Neural cell (in vitro differentiated cells): ENCODE measurements at regions not wholly inside any gene's neighbourhood (a gene's known extent, or its start where the extent isn't known, plus 50 kb on each side); places are given as distances from the start of the nearest gene placed in this dataset.

ENCODE experiments used
- H2AFZ ChIP-seq: fragments of 200-600, 300-800 bp; sonication (generic), shearing (Covaris generic); 2 replicates; pipeline ENCODE4 v1.6.0; 2014; ENCODE audit warnings: low read depth, mild to moderate bottlenecking, antibody characterized with exemption, low read length, moderate library complexity
- H3F3A ChIP-seq: fragments of 200-600 bp; shearing (Covaris generic); 2 replicates; pipeline ENCODE4 v1.6.1; 2016; ENCODE audit warnings: mild to moderate bottlenecking, moderate library complexity, mixed read lengths, antibody characterized with exemption, low read length; ENCODE audit not compliant: insufficient read depth, poor library complexity, severe bottlenecking
- H3K27ac ChIP-seq: fragments of 200-600, 300-800 bp; sonication (generic), shearing (Covaris generic); 2 replicates; pipeline ENCODE4 v1.5.1; 2014; ENCODE audit warnings: mild to moderate bottlenecking, low read length, moderate library complexity
- H3K27me3 ChIP-seq: fragments of 300-800, 200-600 bp; sonication (generic), shearing (Covaris generic); 2 replicates; pipeline ENCODE4 v1.6.0; 2014; ENCODE audit warnings: mild to moderate bottlenecking, low read depth, low read length, moderate library complexity; ENCODE audit not compliant: insufficient read depth
- H3K36me3 ChIP-seq: fragments of 300-800, 200-600 bp; sonication (generic), shearing (Covaris generic); 2 replicates; pipeline ENCODE4 v1.5.1; 2014; ENCODE audit warnings: mild to moderate bottlenecking, antibody characterized with exemption, low read length, moderate library complexity; ENCODE audit not compliant: insufficient read depth
- H3K4me2 ChIP-seq: fragments of 300-800, 200-600 bp; sonication (generic), shearing (Covaris generic); 2 replicates; pipeline ENCODE4 v1.6.0; 2014; ENCODE audit warnings: mild to moderate bottlenecking, low read length
- H3K4me3 ChIP-seq: fragments of 300-800, 200-600 bp; sonication (generic), shearing (Covaris generic); 2 replicates; pipeline ENCODE4 v1.5.1; 2014; ENCODE audit warnings: mild to moderate bottlenecking, low read length, moderate library complexity
- H3K79me2 ChIP-seq: fragments of 200-600 bp; shearing (Covaris generic); replicated peaks from 2 replicates; pipeline ENCODE4 v1.6.0; 2014; ENCODE audit warnings: mild to moderate bottlenecking, low read length, moderate library complexity; ENCODE audit not compliant: insufficient read depth
- H3K9ac ChIP-seq: fragments of 300-800, 200-600 bp; sonication (generic), shearing (Covaris generic); 2 replicates; pipeline ENCODE4 v1.6.1; 2016; ENCODE audit warnings: mild to moderate bottlenecking, low read length, mixed read lengths
- H3K9me2 ChIP-seq: fragments of 200-600 bp; shearing (Covaris generic); 2 replicates; pipeline ENCODE4 v1.6.1; 2016; ENCODE audit warnings: mild to moderate bottlenecking, low read length, mixed read lengths; ENCODE audit not compliant: insufficient read depth
- H3K9me3 ChIP-seq: fragments of 200-600, 300-800 bp; sonication (generic), shearing (Covaris generic); 2 replicates; pipeline ENCODE4 v1.6.1; 2016; ENCODE audit warnings: mild to moderate bottlenecking, mixed run types, low read length, moderate library complexity, mixed read lengths
- H4K20me1 ChIP-seq: fragments of 200-600 bp; shearing (Covaris generic); 2 replicates; pipeline ENCODE4 v1.6.1; 2016; ENCODE audit warnings: mild to moderate bottlenecking, mixed run types; ENCODE audit not compliant: insufficient read depth
- EP300 ChIP-seq: fragments of 450-650 bp; conservative IDR thresholded peaks from 2 replicates; pipeline ENCODE4 v1.6.1; 2014; ENCODE audit warnings: antibody characterized with exemption, mild to moderate bottlenecking, moderate library complexity; ENCODE audit not compliant: poor library complexity, severe bottlenecking
- EZH2 ChIP-seq: fragments of 200-600, 300-800 bp; shearing (Covaris generic), sonication (generic); IDR thresholded peaks from 2 replicates; pipeline ENCODE4 v1.6.1; 2014; ENCODE audit warnings: antibody characterized with exemption, low read length, borderline replicate concordance, mild to moderate bottlenecking; ENCODE audit not compliant: insufficient read depth, poor library complexity, severe bottlenecking
- MXI1 ChIP-seq: fragments of 450-650 bp; conservative IDR thresholded peaks from 2 replicates; pipeline ENCODE4 v1.6.1; 2014; ENCODE audit warnings: antibody characterized with exemption, mild to moderate bottlenecking; ENCODE audit not compliant: poor library complexity, severe bottlenecking
- POLR2AphosphoS5 ChIP-seq: IDR thresholded peaks from 2 replicates; pipeline ENCODE4 v1.6.1; 2012
- RAD21 ChIP-seq: fragments of 450-650 bp; conservative IDR thresholded peaks from 2 replicates; pipeline ENCODE4 v1.6.1; 2014; ENCODE audit warnings: antibody characterized with exemption, mild to moderate bottlenecking, moderate library complexity
- SMC3 ChIP-seq: fragments of 450-650 bp; conservative IDR thresholded peaks from 2 replicates; pipeline ENCODE4 v1.6.1; 2014; ENCODE audit warnings: antibody characterized with exemption, mild to moderate bottlenecking, moderate library complexity; ENCODE audit not compliant: poor library complexity
- TAF1 ChIP-seq: IDR thresholded peaks from 2 replicates; pipeline ENCODE4 v1.6.1; 2012; ENCODE audit warnings: low read depth
- TF ChIP-seq, protein P1 (sequence below): IDR thresholded peaks from 2 replicates; pipeline ENCODE4 v1.6.1; 2012; ENCODE audit warnings: borderline replicate concordance
- TF ChIP-seq, protein P2 (sequence below): fragments of 450-650 bp; IDR thresholded peaks from 2 replicates; pipeline ENCODE4 v1.5.1; 2014; ENCODE audit warnings: antibody characterized with exemption, mild to moderate bottlenecking, moderate library complexity; ENCODE audit not compliant: poor library complexity, severe bottlenecking

DNA sequence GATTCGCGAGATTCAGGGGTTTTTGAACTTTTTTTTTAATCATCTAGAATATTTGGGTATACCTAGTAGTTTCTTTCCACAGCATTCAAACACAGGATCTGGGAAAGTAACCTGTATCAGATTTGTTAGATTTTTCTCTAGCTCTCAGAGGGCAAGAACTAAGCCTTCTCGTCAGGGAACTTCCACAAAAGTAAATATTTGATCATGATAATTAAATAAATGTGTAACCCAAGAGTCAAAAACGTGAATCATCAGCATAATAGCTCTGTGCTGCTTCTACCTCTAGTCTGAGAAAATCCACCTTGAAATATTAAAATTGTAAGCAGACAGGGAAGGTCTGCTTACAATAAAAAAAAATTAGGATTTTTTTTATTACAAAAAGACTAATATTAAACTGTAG is 225.7 kb upstream of the SPOPL start:
- Histone ChIP-seq H3K9me3 (no peaks in the 10 kb centered on the region), H3K4me2 (no peak overlapping the region), H3K36me3 (no peaks in the 10 kb centered on the region), H3F3A (no peaks in the 10 kb centered on the region), H3K27me3 (no peaks in the 10 kb centered on the region), H3K9ac (no peak overlapping the region), H3K9me2 (no peaks in the 10 kb centered on the region), H3K4me3 (no peak overlapping the region), H3K79me2 (no peaks in the 10 kb centered on the region), H4K20me1 (no peaks in the 10 kb centered on the region), H3K27ac (no peak overlapping the region), H2AFZ (no peak overlapping the region)
- TF ChIP-seq, protein P1, sequence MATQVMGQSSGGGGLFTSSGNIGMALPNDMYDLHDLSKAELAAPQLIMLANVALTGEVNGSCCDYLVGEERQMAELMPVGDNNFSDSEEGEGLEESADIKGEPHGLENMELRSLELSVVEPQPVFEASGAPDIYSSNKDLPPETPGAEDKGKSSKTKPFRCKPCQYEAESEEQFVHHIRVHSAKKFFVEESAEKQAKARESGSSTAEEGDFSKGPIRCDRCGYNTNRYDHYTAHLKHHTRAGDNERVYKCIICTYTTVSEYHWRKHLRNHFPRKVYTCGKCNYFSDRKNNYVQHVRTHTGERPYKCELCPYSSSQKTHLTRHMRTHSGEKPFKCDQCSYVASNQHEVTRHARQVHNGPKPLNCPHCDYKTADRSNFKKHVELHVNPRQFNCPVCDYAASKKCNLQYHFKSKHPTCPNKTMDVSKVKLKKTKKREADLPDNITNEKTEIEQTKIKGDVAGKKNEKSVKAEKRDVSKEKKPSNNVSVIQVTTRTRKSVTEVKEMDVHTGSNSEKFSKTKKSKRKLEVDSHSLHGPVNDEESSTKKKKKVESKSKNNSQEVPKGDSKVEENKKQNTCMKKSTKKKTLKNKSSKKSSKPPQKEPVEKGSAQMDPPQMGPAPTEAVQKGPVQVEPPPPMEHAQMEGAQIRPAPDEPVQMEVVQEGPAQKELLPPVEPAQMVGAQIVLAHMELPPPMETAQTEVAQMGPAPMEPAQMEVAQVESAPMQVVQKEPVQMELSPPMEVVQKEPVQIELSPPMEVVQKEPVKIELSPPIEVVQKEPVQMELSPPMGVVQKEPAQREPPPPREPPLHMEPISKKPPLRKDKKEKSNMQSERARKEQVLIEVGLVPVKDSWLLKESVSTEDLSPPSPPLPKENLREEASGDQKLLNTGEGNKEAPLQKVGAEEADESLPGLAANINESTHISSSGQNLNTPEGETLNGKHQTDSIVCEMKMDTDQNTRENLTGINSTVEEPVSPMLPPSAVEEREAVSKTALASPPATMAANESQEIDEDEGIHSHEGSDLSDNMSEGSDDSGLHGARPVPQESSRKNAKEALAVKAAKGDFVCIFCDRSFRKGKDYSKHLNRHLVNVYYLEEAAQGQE = no peak
- no peak for TF ChIP-seq SMC3
- TF ChIP-seq MXI1 = no peak
- no peak for TF ChIP-seq EZH2
- TF ChIP-seq RAD21 = no peak
- TF ChIP-seq, protein P2, sequence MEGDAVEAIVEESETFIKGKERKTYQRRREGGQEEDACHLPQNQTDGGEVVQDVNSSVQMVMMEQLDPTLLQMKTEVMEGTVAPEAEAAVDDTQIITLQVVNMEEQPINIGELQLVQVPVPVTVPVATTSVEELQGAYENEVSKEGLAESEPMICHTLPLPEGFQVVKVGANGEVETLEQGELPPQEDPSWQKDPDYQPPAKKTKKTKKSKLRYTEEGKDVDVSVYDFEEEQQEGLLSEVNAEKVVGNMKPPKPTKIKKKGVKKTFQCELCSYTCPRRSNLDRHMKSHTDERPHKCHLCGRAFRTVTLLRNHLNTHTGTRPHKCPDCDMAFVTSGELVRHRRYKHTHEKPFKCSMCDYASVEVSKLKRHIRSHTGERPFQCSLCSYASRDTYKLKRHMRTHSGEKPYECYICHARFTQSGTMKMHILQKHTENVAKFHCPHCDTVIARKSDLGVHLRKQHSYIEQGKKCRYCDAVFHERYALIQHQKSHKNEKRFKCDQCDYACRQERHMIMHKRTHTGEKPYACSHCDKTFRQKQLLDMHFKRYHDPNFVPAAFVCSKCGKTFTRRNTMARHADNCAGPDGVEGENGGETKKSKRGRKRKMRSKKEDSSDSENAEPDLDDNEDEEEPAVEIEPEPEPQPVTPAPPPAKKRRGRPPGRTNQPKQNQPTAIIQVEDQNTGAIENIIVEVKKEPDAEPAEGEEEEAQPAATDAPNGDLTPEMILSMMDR = no peak
- TF ChIP-seq TAF1 = no peak
- no peak for TF ChIP-seq EP300
- no peak for TF ChIP-seq POLR2AphosphoS5

DNA sequence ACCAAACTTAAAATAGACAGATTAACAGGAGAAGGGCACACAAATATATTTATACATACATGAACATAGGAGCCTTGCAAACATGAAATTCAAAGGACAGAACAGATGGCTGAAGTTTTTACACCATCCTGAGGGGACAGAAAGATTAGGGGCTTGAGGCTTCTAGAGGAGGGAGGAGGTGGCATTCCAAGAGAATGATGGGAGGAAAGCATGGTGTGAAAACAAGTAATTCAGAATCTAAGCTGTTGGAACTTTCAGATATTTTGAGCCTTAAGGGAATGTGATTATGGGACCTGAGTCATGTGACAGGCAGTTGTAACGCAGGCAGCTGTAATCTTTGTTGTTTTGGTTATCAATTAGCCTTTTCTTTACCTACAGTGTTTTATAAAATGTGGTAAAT is 225.2 kb upstream of the SPOPL start:
- no peak overlapping the region for H3K4me3 ChIP-seq
- H3K9me3 ChIP-seq = no peaks in the 10 kb centered on the region
- no peak overlapping the region for H3K4me2 ChIP-seq
- H3K36me3 ChIP-seq = no peaks in the 10 kb centered on the region
- H3K27ac ChIP-seq = no peak overlapping the region
- TF ChIP-seq POLR2AphosphoS5 = no peak
- TF ChIP-seq, protein P2 = no peak
- TF ChIP-seq SMC3 = no peak
- TF ChIP-seq, protein P1 = no peak
- TF ChIP-seq TAF1 = no peak
- no peak for TF ChIP-seq MXI1
- no peak for TF ChIP-seq EP300
- H3K27me3 ChIP-seq = no peaks in the 10 kb centered on the region
- H3K79me2 ChIP-seq = no peaks in the 10 kb centered on the region
- H3K9ac ChIP-seq = no peak overlapping the region
- no peaks in the 10 kb centered on the region for H4K20me1 ChIP-seq
- H3K9me2 ChIP-seq = no peaks in the 10 kb centered on the region
- H2AFZ ChIP-seq = no peak overlapping the region
- H3F3A ChIP-seq = no peaks in the 10 kb centered on the region
